Stimulated activated CD4-positive, alpha-beta T cell treated with anti-CD3 and anti-CD28 coated beads, Interleukin-12 subunit alpha, Interleukin-12 subunit beta, amount 100 ng/mL, for 48 hours (primary cell): ENCODE measurements at regions not wholly inside any gene's neighbourhood (a gene's known extent, or its start where the extent isn't known, plus 50 kb on each side); places are given as distances from the start of the nearest gene placed in this dataset.
A peak's percentile ranks its signal among the peaks of the same experiment; 100 is the strongest.
"Not testable (repeated sequence)": the region's sequence is repeated elsewhere in the genome, so short reads cannot be mapped to it uniquely, and the experiment has no call there.

Experiments
- DNase-seq, 3 donors: peaks; one replicate each; pipeline ENCODE4 v3.0.0-alpha.2; 2020; ENCODE audit warnings: low read depth in 2 of 3, low spot score in 1 of 3

- no peak for DNase-seq
These were observed 524.8 kb upstream of the ATP2B1 start for GRCh38 chr12:90233168-90234100.

- no peak for DNase-seq
These were observed 521.0 kb upstream of the ATP2B1 start for GRCh38 chr12:90229407-90230170.

GRCh38 chr12:90226211-90226610 lies 517.6 kb upstream of the ATP2B1 start:
- DNase-seq, result no peak

- no peak for DNase-seq
These were observed 508.2 kb upstream of the ATP2B1 start for GRCh38 chr12:90216815-90217214.

GRCh38 chr12:90216020-90216552 lies 507.4 kb upstream of the ATP2B1 start:
- DNase-seq, result no peak

- DNase-seq, result no peak
These were observed 502.4 kb upstream of the ATP2B1 start for GRCh38 chr12:90211017-90211416.

GRCh38 chr12:90209029-90209428 lies 500.4 kb upstream of the ATP2B1 start:
- DNase-seq, result no peak

- DNase-seq, result not testable (repeated sequence)
These were observed 499.7 kb upstream of the ATP2B1 start for GRCh38 chr12:90208379-90208778.

- DNase-seq, result no peak
These were observed 499.2 kb upstream of the ATP2B1 start for GRCh38 chr12:90207799-90208198.

GRCh38 chr12:90205165-90205564 lies 496.5 kb upstream of the ATP2B1 start:
- DNase-seq, result no peak

GRCh38 chr12:90203556-90203955 lies 494.9 kb upstream of the ATP2B1 start:
- no peak for DNase-seq

GRCh38 chr12:90199006-90199405 lies 490.4 kb upstream of the ATP2B1 start:
- DNase-seq, result no peak

GRCh38 chr12:90193500-90193899 lies 484.9 kb upstream of the ATP2B1 start:
- no peak for DNase-seq

GRCh38 chr12:90188857-90189256 lies 480.2 kb upstream of the ATP2B1 start:
- DNase-seq, result no peak

GRCh38 chr12:90183201-90183600 lies 474.6 kb upstream of the ATP2B1 start:
- DNase-seq, result no peak

- DNase-seq, result no peak
These were observed 472.6 kb upstream of the ATP2B1 start for GRCh38 chr12:90181216-90181615.

- no peak for DNase-seq
These were observed 466.3 kb upstream of the ATP2B1 start for GRCh38 chr12:90174956-90175355.

- peak in 1 of 3 donors; percentile 5 for DNase-seq
These were observed 465.5 kb upstream of the ATP2B1 start for GRCh38 chr12:90174198-90174510.

GRCh38 chr12:90173499-90174197 lies 465.0 kb upstream of the ATP2B1 start:
- no peak for DNase-seq

GRCh38 chr12:90172524-90172923 lies 463.9 kb upstream of the ATP2B1 start:
- DNase-seq, result no peak

GRCh38 chr12:90170740-90171139 lies 462.1 kb upstream of the ATP2B1 start:
- DNase-seq, result no peak
